ENCODE measurements at regions not wholly inside any gene's neighbourhood (a gene's known extent, or its start where the extent isn't known, plus 50 kb on each side); places are given as distances from the start of the nearest gene placed in this dataset.

DNA sequence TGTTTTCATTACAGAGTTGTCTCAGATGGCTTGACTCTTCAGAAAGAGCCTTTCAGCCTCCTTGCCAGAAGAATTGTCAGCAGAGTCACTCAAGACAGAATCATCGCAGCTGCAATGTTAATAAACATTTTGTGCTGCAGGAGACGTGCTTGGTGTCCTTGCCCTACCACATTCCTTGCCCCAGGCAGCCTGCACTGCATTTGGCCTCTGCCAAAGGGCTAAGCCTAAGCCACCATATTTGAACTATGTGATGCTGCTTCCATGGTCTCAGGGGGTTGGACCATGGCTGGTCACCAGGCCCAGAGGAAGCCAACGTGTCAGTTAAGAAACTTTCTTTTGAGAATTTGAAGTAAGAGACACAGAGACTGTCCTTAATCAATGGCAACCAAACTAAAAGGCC, 145.4 kb downstream of the ACTL7B start:
- TF ChIP-seq, protein P1, sequence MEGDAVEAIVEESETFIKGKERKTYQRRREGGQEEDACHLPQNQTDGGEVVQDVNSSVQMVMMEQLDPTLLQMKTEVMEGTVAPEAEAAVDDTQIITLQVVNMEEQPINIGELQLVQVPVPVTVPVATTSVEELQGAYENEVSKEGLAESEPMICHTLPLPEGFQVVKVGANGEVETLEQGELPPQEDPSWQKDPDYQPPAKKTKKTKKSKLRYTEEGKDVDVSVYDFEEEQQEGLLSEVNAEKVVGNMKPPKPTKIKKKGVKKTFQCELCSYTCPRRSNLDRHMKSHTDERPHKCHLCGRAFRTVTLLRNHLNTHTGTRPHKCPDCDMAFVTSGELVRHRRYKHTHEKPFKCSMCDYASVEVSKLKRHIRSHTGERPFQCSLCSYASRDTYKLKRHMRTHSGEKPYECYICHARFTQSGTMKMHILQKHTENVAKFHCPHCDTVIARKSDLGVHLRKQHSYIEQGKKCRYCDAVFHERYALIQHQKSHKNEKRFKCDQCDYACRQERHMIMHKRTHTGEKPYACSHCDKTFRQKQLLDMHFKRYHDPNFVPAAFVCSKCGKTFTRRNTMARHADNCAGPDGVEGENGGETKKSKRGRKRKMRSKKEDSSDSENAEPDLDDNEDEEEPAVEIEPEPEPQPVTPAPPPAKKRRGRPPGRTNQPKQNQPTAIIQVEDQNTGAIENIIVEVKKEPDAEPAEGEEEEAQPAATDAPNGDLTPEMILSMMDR (conservative IDR thresholded peaks at IDR 0.05; ENCODE audit: low read depth, low read length), result no peak
- TF ChIP-seq POLR2A (IDR thresholded peaks at IDR 0.05; ENCODE audit: low read depth, low read length) (no peak), NFE2L2 (IDR thresholded peaks at IDR 0.05; ENCODE audit: low read depth, low read length) (no peak), CHD1 (IDR thresholded peaks at IDR 0.05; ENCODE audit: low read depth, low read length) (no peak), FOS (IDR thresholded peaks at IDR 0.05; ENCODE audit: low read depth, low read length) (no peak), RCOR1 (IDR thresholded peaks at IDR 0.05; ENCODE audit: insufficient replicate concordance, low read length) (no peak), SMC3 (IDR thresholded peaks at IDR 0.05; ENCODE audit: low read depth, low read length) (no peak), MAFK (IDR thresholded peaks at IDR 0.05; ENCODE audit: low read depth, low read length) (no peak), MAZ (IDR thresholded peaks at IDR 0.05; ENCODE audit: borderline replicate concordance, low read depth, low read length) (no peak), RAD21 (IDR thresholded peaks at IDR 0.05; ENCODE audit: low read length) (no peak), RFX5 (IDR thresholded peaks at IDR 0.05; ENCODE audit: low read depth, low read length) (no peak), MXI1 (IDR thresholded peaks at IDR 0.05; ENCODE audit: borderline replicate concordance, low read depth, low read length) (no peak), BHLHE40 (IDR thresholded peaks at IDR 0.05; ENCODE audit: low read depth, low read length) (no peak)
- TF ChIP-seq, protein P2, sequence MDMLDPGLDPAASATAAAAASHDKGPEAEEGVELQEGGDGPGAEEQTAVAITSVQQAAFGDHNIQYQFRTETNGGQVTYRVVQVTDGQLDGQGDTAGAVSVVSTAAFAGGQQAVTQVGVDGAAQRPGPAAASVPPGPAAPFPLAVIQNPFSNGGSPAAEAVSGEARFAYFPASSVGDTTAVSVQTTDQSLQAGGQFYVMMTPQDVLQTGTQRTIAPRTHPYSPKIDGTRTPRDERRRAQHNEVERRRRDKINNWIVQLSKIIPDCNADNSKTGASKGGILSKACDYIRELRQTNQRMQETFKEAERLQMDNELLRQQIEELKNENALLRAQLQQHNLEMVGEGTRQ (IDR thresholded peaks at IDR 0.05; ENCODE audit: low read depth, low read length), result no peak
